ENCODE measurements at regions not wholly inside any gene's neighbourhood (a gene's known extent, or its start where the extent isn't known, plus 50 kb on each side); places are given as distances from the start of the nearest gene placed in this dataset.

DNA sequence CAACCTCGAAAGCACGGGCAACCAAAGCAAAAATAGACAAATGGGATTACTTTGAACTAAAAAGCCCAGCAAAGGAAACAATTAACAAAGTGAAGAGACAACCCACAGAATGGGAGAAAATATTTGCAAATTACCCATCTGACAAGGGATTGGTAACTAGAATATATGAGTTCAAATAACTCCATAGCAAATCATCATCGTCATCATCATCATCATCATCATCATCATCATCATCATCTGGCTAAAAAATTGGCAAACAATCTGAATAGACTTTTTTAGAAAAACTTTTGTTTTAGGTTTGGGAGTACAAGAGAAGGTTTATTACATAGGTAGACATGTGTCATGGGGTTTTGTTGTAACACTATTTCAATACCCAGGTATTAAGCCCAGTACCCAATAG, 1239.3 kb upstream of the FAM98A start:
- Mint-ChIP-seq H3K36me3 (ENCODE audit: low read depth) (no peaks in the 10 kb centered on the region), H3K4me1 (ENCODE audit: low read depth) (no peaks in the 10 kb centered on the region), H3K9me3 (peaks cover 18% of the 10 kb centered on the region), H3K27me3 (no peaks in the 10 kb centered on the region), H3K4me3 (no peak overlapping the region), H3K27ac (no peak overlapping the region)
- ChIA-PET CTCF (no interaction called here), POLR2A (no interaction called here)
- no peaks in the 10 kb centered on the region for H3K27me3 ChIP-seq (ENCODE audit: control insufficient read depth in 1 of 2, insufficient read depth in 2 of 2, low read length in 2 of 2)
- no peaks in the 10 kb centered on the region for H3K9me3 ChIP-seq (ENCODE audit: control insufficient read depth in 1 of 2, insufficient read depth in 1 of 2, low read length in 2 of 2)
- H3K4me1 ChIP-seq (ENCODE audit: insufficient read depth, low read length), result no peaks in the 10 kb centered on the region
- intact Hi-C loops (cut with DNase I, micrococcal nuclease), result no loop called here
- H3K27ac ChIP-seq (ENCODE audit: low read depth in 1 of 2, low read length in 2 of 2), result no peak overlapping the region
- no peak overlapping the region for H3K4me3 ChIP-seq (ENCODE audit: low read length)
- TF ChIP-seq, protein P1, sequence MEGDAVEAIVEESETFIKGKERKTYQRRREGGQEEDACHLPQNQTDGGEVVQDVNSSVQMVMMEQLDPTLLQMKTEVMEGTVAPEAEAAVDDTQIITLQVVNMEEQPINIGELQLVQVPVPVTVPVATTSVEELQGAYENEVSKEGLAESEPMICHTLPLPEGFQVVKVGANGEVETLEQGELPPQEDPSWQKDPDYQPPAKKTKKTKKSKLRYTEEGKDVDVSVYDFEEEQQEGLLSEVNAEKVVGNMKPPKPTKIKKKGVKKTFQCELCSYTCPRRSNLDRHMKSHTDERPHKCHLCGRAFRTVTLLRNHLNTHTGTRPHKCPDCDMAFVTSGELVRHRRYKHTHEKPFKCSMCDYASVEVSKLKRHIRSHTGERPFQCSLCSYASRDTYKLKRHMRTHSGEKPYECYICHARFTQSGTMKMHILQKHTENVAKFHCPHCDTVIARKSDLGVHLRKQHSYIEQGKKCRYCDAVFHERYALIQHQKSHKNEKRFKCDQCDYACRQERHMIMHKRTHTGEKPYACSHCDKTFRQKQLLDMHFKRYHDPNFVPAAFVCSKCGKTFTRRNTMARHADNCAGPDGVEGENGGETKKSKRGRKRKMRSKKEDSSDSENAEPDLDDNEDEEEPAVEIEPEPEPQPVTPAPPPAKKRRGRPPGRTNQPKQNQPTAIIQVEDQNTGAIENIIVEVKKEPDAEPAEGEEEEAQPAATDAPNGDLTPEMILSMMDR (IDR thresholded peaks at IDR 0.05), result no peak
- no peak for DNase-seq
- H3K36me3 ChIP-seq (ENCODE audit: insufficient read depth, low read length), result no peaks in the 10 kb centered on the region
- no peak for ATAC-seq (ENCODE audit: poor library complexity)

DNA sequence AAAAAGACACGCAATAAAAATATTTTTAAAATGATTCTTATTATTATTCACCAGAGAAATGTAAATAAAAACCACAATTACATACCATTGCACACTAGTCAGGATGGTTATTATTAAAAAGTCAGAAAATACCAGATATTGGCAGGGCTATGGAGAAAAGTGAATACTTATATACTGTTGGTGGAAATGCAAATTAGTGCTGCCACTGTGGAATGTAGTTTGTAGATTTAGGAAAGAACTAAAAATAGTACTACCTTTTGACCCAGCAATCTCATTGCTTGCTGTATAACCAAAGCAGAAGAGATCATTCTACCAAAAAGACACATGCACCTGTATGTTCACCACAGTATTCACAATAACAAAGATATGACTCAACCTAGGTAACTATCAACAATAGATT, 1237.3 kb upstream of the FAM98A start:
- ATAC-seq (ENCODE audit: poor library complexity), result no peak
- H3K36me3 ChIP-seq (ENCODE audit: insufficient read depth, low read length), result no peaks in the 10 kb centered on the region
- H3K4me1 Mint-ChIP-seq (ENCODE audit: low read depth), result no peaks in the 10 kb centered on the region

DNA sequence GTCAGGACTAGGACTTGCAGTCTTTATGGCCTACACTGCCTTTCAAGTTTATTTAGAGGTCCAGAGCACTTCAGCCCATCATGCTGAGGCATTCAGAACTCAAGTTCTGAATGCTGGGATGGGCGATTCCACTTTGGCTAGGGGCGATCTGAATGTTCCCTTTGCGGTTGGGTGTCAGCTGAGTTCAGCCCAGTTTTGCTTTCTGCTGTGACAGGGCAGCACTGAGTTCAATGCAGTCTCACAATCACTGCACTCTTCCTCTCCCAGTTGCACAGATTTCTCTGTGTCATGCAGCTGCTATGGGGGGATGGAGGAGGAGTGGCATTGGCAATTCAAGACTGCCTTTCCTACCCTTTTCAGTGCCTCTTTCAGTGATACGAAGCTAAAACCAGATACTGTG, 1232.0 kb upstream of the FAM98A start:
- H3K27me3 Mint-ChIP-seq, result no peaks in the 10 kb centered on the region
- peaks cover 12% of the 10 kb centered on the region for H3K9me3 Mint-ChIP-seq
- no peaks in the 10 kb centered on the region for H3K4me1 Mint-ChIP-seq (ENCODE audit: low read depth)
- no peak overlapping the region for H3K27ac Mint-ChIP-seq
- intact Hi-C loops (cut with DNase I, micrococcal nuclease), result no loop called here
- no peak for DNase-seq
- H3K4me3 Mint-ChIP-seq, result no peak overlapping the region
- no peak overlapping the region for H3K4me3 ChIP-seq (ENCODE audit: low read length)
- H3K36me3 Mint-ChIP-seq (ENCODE audit: low read depth), result no peaks in the 10 kb centered on the region
- no peaks in the 10 kb centered on the region for H3K9me3 ChIP-seq (ENCODE audit: control insufficient read depth in 1 of 2, insufficient read depth in 1 of 2, low read length in 2 of 2)
- ChIA-PET POLR2A (no interaction called here), CTCF (no interaction called here)
- TF ChIP-seq, protein P1 (IDR thresholded peaks at IDR 0.05), result no peak
- no peak for ATAC-seq (ENCODE audit: poor library complexity)
- no peak overlapping the region for H3K27ac ChIP-seq (ENCODE audit: low read depth in 1 of 2, low read length in 2 of 2)
- H3K36me3 ChIP-seq (ENCODE audit: insufficient read depth, low read length), result no peaks in the 10 kb centered on the region
- H3K27me3 ChIP-seq (ENCODE audit: control insufficient read depth in 1 of 2, insufficient read depth in 2 of 2, low read length in 2 of 2), result no peaks in the 10 kb centered on the region
- no peaks in the 10 kb centered on the region for H3K4me1 ChIP-seq (ENCODE audit: insufficient read depth, low read length)

More for the DNA sequence above, 1237.3 kb upstream of the FAM98A start:
- no peak for DNase-seq
- no peak overlapping the region for H3K27ac ChIP-seq (ENCODE audit: low read depth in 1 of 2, low read length in 2 of 2)
- CTCF ChIA-PET, result no interaction called here
- Mint-ChIP-seq H3K9me3 (peaks cover 16% of the 10 kb centered on the region), H3K4me3 (no peak overlapping the region), H3K27me3 (no peaks in the 10 kb centered on the region), H3K36me3 (ENCODE audit: low read depth) (no peaks in the 10 kb centered on the region), H3K27ac (no peak overlapping the region)
- no peak overlapping the region for H3K4me3 ChIP-seq (ENCODE audit: low read length)
- POLR2A ChIA-PET, result no interaction called here
- no peaks in the 10 kb centered on the region for H3K27me3 ChIP-seq (ENCODE audit: control insufficient read depth in 1 of 2, insufficient read depth in 2 of 2, low read length in 2 of 2)
- intact Hi-C loops (cut with DNase I, micrococcal nuclease), result no loop called here
- TF ChIP-seq, protein P1 (IDR thresholded peaks at IDR 0.05), result no peak
- no peaks in the 10 kb centered on the region for H3K9me3 ChIP-seq (ENCODE audit: control insufficient read depth in 1 of 2, insufficient read depth in 1 of 2, low read length in 2 of 2)
- H3K4me1 ChIP-seq (ENCODE audit: insufficient read depth, low read length), result no peaks in the 10 kb centered on the region

Measured in CD4-positive, alpha-beta T cell (primary cell).